ENCODE measurements at regions not wholly inside any gene's neighbourhood (a gene's known extent, or its start where the extent isn't known, plus 50 kb on each side); places are given as distances from the start of the nearest gene placed in this dataset.

DNA sequence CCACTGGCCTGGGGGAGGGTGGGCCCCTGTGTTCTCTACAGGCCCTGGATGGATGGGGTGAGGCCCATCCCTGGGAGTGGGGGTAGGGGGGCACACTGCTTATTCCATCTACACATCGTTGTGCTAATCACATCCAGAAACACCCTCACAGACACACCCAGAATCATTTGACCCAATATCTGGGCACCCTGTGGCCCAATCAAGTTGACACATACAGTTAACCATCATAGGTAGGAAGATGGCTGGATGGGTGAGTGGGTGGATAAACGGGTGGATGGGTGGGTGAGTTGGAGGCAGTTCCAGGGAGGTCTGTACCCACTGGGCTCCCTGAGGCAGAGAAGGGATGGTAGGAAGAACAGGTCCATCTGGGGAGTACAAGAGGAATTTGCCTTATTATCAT, 81.3 kb upstream of the LINC01488 start:
- WGBS, 2 donors = 77 to 88% methylated on average over 2 of the region's 2 CpGs

GRCh38 chr11:69400771-69401590, 80.5 kb upstream of the LINC01488 start:
- Histone ChIP-seq H3K27ac (ENCODE audit: low read depth in 2 of 2, low read length in 1 of 2) (no peak overlapping the region), H3K4me3 (ENCODE audit: low read depth in 1 of 2, low read length in 2 of 2) (no peak overlapping the region), H3K27me3 (ENCODE audit: control insufficient read depth in 1 of 2, insufficient read depth in 2 of 2, low read length in 2 of 2) (no peaks in the 10 kb centered on the region), H3K4me1 (ENCODE audit: control insufficient read depth in 2 of 2, insufficient read depth in 2 of 2, low read length in 1 of 2) (peaks cover 4 to 14% of the 10 kb centered on the region in 2 donors), H3K36me3 (ENCODE audit: control insufficient read depth in 2 of 2, insufficient read depth in 2 of 2, low read length in 1 of 2) (no peaks in the 10 kb centered on the region), H3K9me3 (ENCODE audit: control insufficient read depth in 2 of 2, insufficient read depth in 1 of 2, low read depth in 1 of 2, low read length in 1 of 2) (peaks cover 0 to 11% of the 10 kb centered on the region in 2 donors)
- WGBS, 2 donors = 86 to 90% methylated on average over 22 of the region's 22 CpGs

More for the DNA sequence above, 81.3 kb upstream of the LINC01488 start:
- peaks cover 0 to 11% of the 10 kb centered on the region in 2 donors for H3K9me3 ChIP-seq (ENCODE audit: control insufficient read depth in 2 of 2, insufficient read depth in 1 of 2, low read depth in 1 of 2, low read length in 1 of 2)
- H3K27ac ChIP-seq (ENCODE audit: low read depth in 2 of 2, low read length in 1 of 2) = no peak overlapping the region
- peaks cover 4 to 14% of the 10 kb centered on the region in 2 donors for H3K4me1 ChIP-seq (ENCODE audit: control insufficient read depth in 2 of 2, insufficient read depth in 2 of 2, low read length in 1 of 2)
- H3K27me3 ChIP-seq (ENCODE audit: control insufficient read depth in 1 of 2, insufficient read depth in 2 of 2, low read length in 2 of 2) = no peaks in the 10 kb centered on the region
- H3K4me3 ChIP-seq (ENCODE audit: low read depth in 1 of 2, low read length in 2 of 2) = no peak overlapping the region
- no peaks in the 10 kb centered on the region for H3K36me3 ChIP-seq (ENCODE audit: control insufficient read depth in 2 of 2, insufficient read depth in 2 of 2, low read length in 1 of 2)

DNA sequence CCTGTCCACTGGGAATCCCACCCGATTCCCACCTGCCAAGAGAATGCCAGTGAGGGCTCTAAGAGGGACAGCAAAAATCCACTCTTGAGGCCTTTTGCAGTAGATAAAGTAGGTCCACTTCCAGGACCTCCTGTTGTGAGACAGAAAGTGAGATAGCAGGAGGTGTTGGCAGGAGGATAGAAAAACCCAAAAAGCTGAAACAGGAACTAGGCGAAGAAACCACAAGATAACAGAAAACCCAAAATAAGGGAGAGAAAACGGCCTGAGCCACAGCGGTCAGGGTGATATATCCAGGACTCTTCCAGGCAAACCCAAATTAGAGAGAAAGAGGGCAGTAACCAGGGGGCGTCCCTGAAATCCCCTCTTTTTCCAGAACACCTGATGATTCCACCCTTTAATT, 79.7 kb upstream of the LINC01488 start:
- no peak overlapping the region for H3K27ac ChIP-seq (ENCODE audit: low read depth in 2 of 2, low read length in 1 of 2)
- H3K4me1 ChIP-seq (ENCODE audit: control insufficient read depth in 2 of 2, insufficient read depth in 2 of 2, low read length in 1 of 2) = peaks cover 4 to 14% of the 10 kb centered on the region in 2 donors
- no peaks in the 10 kb centered on the region for H3K27me3 ChIP-seq (ENCODE audit: control insufficient read depth in 1 of 2, insufficient read depth in 2 of 2, low read length in 2 of 2)
- H3K4me3 ChIP-seq (ENCODE audit: low read depth in 1 of 2, low read length in 2 of 2) = no peak overlapping the region
- WGBS, 2 donors = 84 to 91% methylated on average over 5 of the region's 5 CpGs
- H3K9me3 ChIP-seq (ENCODE audit: control insufficient read depth in 2 of 2, insufficient read depth in 1 of 2, low read depth in 1 of 2, low read length in 1 of 2) = peaks cover 0 to 11% of the 10 kb centered on the region in 2 donors
- no peaks in the 10 kb centered on the region for H3K36me3 ChIP-seq (ENCODE audit: control insufficient read depth in 2 of 2, insufficient read depth in 2 of 2, low read length in 1 of 2)

DNA sequence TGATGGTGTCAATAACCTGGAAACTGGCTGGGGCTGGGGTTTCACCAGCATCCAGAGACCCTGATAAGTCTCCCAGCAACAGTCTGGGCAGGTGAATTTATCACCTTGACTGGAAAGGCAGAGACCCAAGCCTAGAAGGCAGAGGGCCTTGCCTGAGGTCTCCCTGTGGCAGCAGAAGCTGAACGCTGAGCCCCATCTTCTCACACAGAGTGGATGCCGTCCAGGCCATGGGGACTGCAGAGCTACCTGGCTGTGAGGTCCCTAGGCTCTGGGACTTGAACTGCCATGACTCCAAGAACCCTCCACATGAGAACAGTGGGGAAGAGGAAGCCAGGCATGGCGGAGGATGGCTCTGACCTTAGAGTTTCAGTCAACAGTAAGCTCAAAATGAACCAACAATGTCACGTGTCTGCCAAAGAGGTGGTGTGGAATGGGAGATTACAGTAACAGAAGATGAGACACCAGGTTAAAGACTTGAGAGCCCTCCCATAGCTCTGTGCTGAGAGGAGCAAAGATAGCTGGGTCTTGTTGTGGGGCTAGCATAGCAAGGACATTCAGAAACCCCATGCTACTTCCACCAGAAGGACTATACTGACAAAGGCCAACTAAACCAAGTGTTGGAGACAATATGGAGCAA, 79.1 kb upstream of the LINC01488 start:
- H3K36me3 ChIP-seq (ENCODE audit: control insufficient read depth in 2 of 2, insufficient read depth in 2 of 2, low read length in 1 of 2) = no peaks in the 10 kb centered on the region
- H3K27me3 ChIP-seq (ENCODE audit: control insufficient read depth in 1 of 2, insufficient read depth in 2 of 2, low read length in 2 of 2) = no peaks in the 10 kb centered on the region
- 49% methylated on average over 4 of the region's 4 CpGs for WGBS, 2 donors
- H3K9me3 ChIP-seq (ENCODE audit: control insufficient read depth in 2 of 2, insufficient read depth in 1 of 2, low read depth in 1 of 2, low read length in 1 of 2) = peaks cover 0 to 11% of the 10 kb centered on the region in 2 donors
- no peak overlapping the region for H3K4me3 ChIP-seq (ENCODE audit: low read depth in 1 of 2, low read length in 2 of 2)
- H3K27ac ChIP-seq (ENCODE audit: low read depth in 2 of 2, low read length in 1 of 2) = no peak overlapping the region
- peaks cover 4 to 14% of the 10 kb centered on the region in 2 donors for H3K4me1 ChIP-seq (ENCODE audit: control insufficient read depth in 2 of 2, insufficient read depth in 2 of 2, low read length in 1 of 2)

- no peaks in the 10 kb centered on the region for H3K36me3 ChIP-seq (ENCODE audit: control insufficient read depth in 2 of 2, insufficient read depth in 2 of 2, low read length in 1 of 2)
- no peaks in the 10 kb centered on the region for H3K27me3 ChIP-seq (ENCODE audit: control insufficient read depth in 1 of 2, insufficient read depth in 2 of 2, low read length in 2 of 2)
- H3K27ac ChIP-seq (ENCODE audit: low read depth in 2 of 2, low read length in 1 of 2) = no peak overlapping the region
- H3K4me1 ChIP-seq (ENCODE audit: control insufficient read depth in 2 of 2, insufficient read depth in 2 of 2, low read length in 1 of 2) = peaks cover 2 to 11% of the 10 kb centered on the region in 2 donors
- WGBS, 2 donors = 78 to 79% methylated on average over 8 of the region's 8 CpGs
- H3K9me3 ChIP-seq (ENCODE audit: control insufficient read depth in 2 of 2, insufficient read depth in 1 of 2, low read depth in 1 of 2, low read length in 1 of 2) = peaks cover 0 to 11% of the 10 kb centered on the region in 2 donors
- H3K4me3 ChIP-seq (ENCODE audit: low read depth in 1 of 2, low read length in 2 of 2) = no peak overlapping the region
These were observed 77.8 kb upstream of the LINC01488 start for GRCh38 chr11:69403556-69404215.

DNA sequence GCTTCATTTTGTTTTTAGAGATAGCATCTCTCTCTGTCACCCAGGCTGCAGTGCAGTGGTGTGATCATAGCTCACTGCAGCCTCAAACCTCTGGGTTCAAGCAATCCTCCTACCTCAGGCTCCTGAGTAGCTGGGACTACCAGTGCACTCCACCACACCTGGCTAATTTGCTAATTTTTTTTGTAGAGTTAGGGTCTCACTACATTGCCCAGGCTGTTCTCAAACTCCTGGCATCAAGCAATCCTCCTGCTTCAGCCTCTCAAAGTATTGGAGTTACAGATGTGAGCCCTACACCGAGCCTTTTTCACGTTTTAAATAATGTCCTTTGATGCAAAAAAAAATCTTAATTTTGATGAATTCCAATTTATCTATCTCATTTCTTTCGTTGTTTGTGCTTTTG, 75.4 kb upstream of the LINC01488 start:
- no peaks in the 10 kb centered on the region for H3K36me3 ChIP-seq (ENCODE audit: control insufficient read depth in 2 of 2, insufficient read depth in 2 of 2, low read length in 1 of 2)
- H3K27me3 ChIP-seq (ENCODE audit: control insufficient read depth in 1 of 2, insufficient read depth in 2 of 2, low read length in 2 of 2) = no peaks in the 10 kb centered on the region
- H3K9me3 ChIP-seq (ENCODE audit: control insufficient read depth in 2 of 2, insufficient read depth in 1 of 2, low read depth in 1 of 2, low read length in 1 of 2) = peaks cover 0 to 8% of the 10 kb centered on the region in 2 donors
- WGBS, 2 donors = 88 to 90% methylated on average over 3 of the region's 3 CpGs
- H3K4me3 ChIP-seq (ENCODE audit: low read depth in 1 of 2, low read length in 2 of 2) = no peak overlapping the region
- H3K27ac ChIP-seq (ENCODE audit: low read depth in 2 of 2, low read length in 1 of 2) = no peak overlapping the region
- no peaks in the 10 kb centered on the region for H3K4me1 ChIP-seq (ENCODE audit: control insufficient read depth in 2 of 2, insufficient read depth in 2 of 2, low read length in 1 of 2)

- Histone ChIP-seq H3K4me3 (ENCODE audit: low read depth in 1 of 2, low read length in 2 of 2) (no peak overlapping the region), H3K27ac (ENCODE audit: low read depth in 2 of 2, low read length in 1 of 2) (no peak overlapping the region), H3K36me3 (ENCODE audit: control insufficient read depth in 2 of 2, insufficient read depth in 2 of 2, low read length in 1 of 2) (no peaks in the 10 kb centered on the region), H3K4me1 (ENCODE audit: control insufficient read depth in 2 of 2, insufficient read depth in 2 of 2, low read length in 1 of 2) (peaks cover 0 to 2% of the 10 kb centered on the region in 2 donors), H3K27me3 (ENCODE audit: control insufficient read depth in 1 of 2, insufficient read depth in 2 of 2, low read length in 2 of 2) (no peaks in the 10 kb centered on the region), H3K9me3 (ENCODE audit: control insufficient read depth in 2 of 2, insufficient read depth in 1 of 2, low read depth in 1 of 2, low read length in 1 of 2) (no peaks in the 10 kb centered on the region)
- WGBS, 2 donors = 65 to 74% methylated on average over 11 to 13 of the region's 13 CpGs
These were observed 71.4 kb upstream of the LINC01488 start for GRCh38 chr11:69409812-69410645.

DNA sequence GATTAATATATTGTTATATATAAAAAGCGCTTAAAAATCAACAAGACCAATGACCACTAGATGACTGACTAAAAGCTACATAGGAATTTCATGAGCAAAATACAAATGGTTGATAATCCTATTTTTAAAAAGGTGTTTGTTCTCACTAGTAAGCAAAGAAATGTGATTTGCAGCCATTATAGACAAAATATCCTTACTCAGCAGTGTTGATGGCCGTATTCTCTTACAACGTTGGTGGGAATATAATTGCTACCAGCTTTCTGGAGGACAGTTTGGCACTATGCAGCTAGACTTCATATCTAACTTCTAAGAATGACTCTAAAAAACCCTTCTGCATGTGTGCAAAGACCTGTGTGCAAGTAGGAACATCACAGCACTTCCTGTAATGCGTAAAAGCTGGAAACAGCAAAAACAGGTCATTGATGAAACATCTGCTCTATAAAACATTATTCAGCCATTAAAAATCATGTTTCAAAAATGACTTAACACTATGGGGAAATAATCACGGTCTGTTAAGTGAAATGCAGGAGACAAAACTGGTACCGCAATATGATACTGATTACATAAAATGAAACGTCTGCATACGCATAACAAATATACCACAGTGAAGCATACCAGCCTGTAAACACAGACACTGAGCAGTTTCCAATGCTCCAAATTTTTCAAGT, 70.1 kb upstream of the LINC01488 start:
- 76 to 82% methylated on average over 8 of the region's 8 CpGs for WGBS, 2 donors
- Histone ChIP-seq H3K36me3 (ENCODE audit: control insufficient read depth in 2 of 2, insufficient read depth in 2 of 2, low read length in 1 of 2) (no peaks in the 10 kb centered on the region), H3K9me3 (ENCODE audit: control insufficient read depth in 2 of 2, insufficient read depth in 1 of 2, low read depth in 1 of 2, low read length in 1 of 2) (no peaks in the 10 kb centered on the region), H3K27ac (ENCODE audit: low read depth in 2 of 2, low read length in 1 of 2) (no peak overlapping the region), H3K4me3 (ENCODE audit: low read depth in 1 of 2, low read length in 2 of 2) (no peak overlapping the region), H3K4me1 (ENCODE audit: control insufficient read depth in 2 of 2, insufficient read depth in 2 of 2, low read length in 1 of 2) (peaks cover 0 to 2% of the 10 kb centered on the region in 2 donors), H3K27me3 (ENCODE audit: control insufficient read depth in 1 of 2, insufficient read depth in 2 of 2, low read length in 2 of 2) (no peaks in the 10 kb centered on the region)

All from esophagus (tissue), 2 donors.